Thymus (tissue), 11 donors: ENCODE measurements at regions not wholly inside any gene's neighbourhood (a gene's known extent, or its start where the extent isn't known, plus 50 kb on each side); places are given as distances from the start of the nearest gene placed in this dataset.

Experiments used
- DNase-seq, 9 donors: peaks; one replicate each; pipeline ENCODE4 v3.0.0-alpha.2; 2013; ENCODE audit warnings: low spot score in 9 of 9, low read depth in 6 of 9, missing footprints in 1 of 9
- H3K27ac ChIP-seq, 2 donors: one replicate each; pipeline ENCODE4 v1.5.1; 2013; ENCODE audit warnings: control low read depth in 1 of 2, low read depth in 1 of 2, low read length in 1 of 2, mild to moderate bottlenecking in 1 of 2, moderate library complexity in 1 of 2
- H3K27me3 ChIP-seq, 2 donors: one replicate each; pipeline ENCODE4 v1.5.1; 2013; ENCODE audit warnings: low read length in 1 of 2; ENCODE audit not compliant: control insufficient read depth in 2 of 2, insufficient read depth in 1 of 2
- H3K36me3 ChIP-seq, 2 donors: one replicate each; pipeline ENCODE4 v1.5.1; 2013; ENCODE audit warnings: low read length in 1 of 2, mild to moderate bottlenecking in 1 of 2, moderate library complexity in 1 of 2; ENCODE audit not compliant: control insufficient read depth in 2 of 2, insufficient read depth in 2 of 2
- H3K4me1 ChIP-seq, 2 donors: one replicate each; pipeline ENCODE4 v1.5.1; 2013; ENCODE audit warnings: low read length in 2 of 2; ENCODE audit not compliant: control insufficient read depth in 2 of 2, insufficient read depth in 2 of 2
- H3K4me3 ChIP-seq, 2 donors: one replicate each; pipeline ENCODE4 v1.5.1; 2013; ENCODE audit warnings: low read length in 2 of 2, control low read depth in 1 of 2, mild to moderate bottlenecking in 1 of 2
- H3K9me3 ChIP-seq, 2 donors: one replicate each; pipeline ENCODE4 v1.5.1; 2013; ENCODE audit warnings: low read length in 1 of 2, mild to moderate bottlenecking in 1 of 2; ENCODE audit not compliant: control insufficient read depth in 2 of 2, insufficient read depth in 1 of 2
- WGBS: extraction: QIAGEN DNeasy Blood & Tissue Kit; methylation state at CpG from one replicate; pipeline ENCODE4 v1.1.7; 2013; 5-methylcytosine and 5-hydroxymethylcytosine counted together
- donor health status: healthy.

GRCh38 chr19:30881281-30881680 lies 468.0 kb downstream of the TSHZ3 start:
- Histone ChIP-seq H3K4me1 (no peaks in the 10 kb centered on the region), H3K27me3 (no peaks in the 10 kb centered on the region), H3K36me3 (no peaks in the 10 kb centered on the region), H3K4me3 (no peak overlapping the region), H3K27ac (no peak overlapping the region), H3K9me3 (no peaks in the 10 kb centered on the region)
- no peak for DNase-seq
- 85% methylated on average over 7 of the region's 7 CpGs for WGBS

- Histone ChIP-seq H3K9me3 (no peaks in the 10 kb centered on the region), H3K4me1 (no peaks in the 10 kb centered on the region), H3K27ac (no peak overlapping the region), H3K36me3 (no peaks in the 10 kb centered on the region), H3K27me3 (no peaks in the 10 kb centered on the region), H3K4me3 (no peak overlapping the region)
- no peak for DNase-seq
- WGBS = 89% methylated on average over 4 of the region's 4 CpGs
Measured at GRCh38 chr19:30880551-30880950, 468.7 kb downstream of the TSHZ3 start.

GRCh38 chr19:30880151-30880550 lies 469.1 kb downstream of the TSHZ3 start:
- WGBS = 91% methylated on average over 4 of the region's 4 CpGs
- Histone ChIP-seq H3K36me3 (no peaks in the 10 kb centered on the region), H3K27ac (no peak overlapping the region), H3K27me3 (no peaks in the 10 kb centered on the region), H3K9me3 (no peaks in the 10 kb centered on the region), H3K4me3 (no peak overlapping the region), H3K4me1 (no peaks in the 10 kb centered on the region)
- DNase-seq = no peak

- Histone ChIP-seq H3K4me1 (no peaks in the 10 kb centered on the region), H3K27me3 (no peaks in the 10 kb centered on the region), H3K4me3 (no peak overlapping the region), H3K9me3 (no peaks in the 10 kb centered on the region), H3K36me3 (no peaks in the 10 kb centered on the region), H3K27ac (no peak overlapping the region)
- WGBS = 95% methylated on average over 3 of the region's 3 CpGs
- DNase-seq = no peak
Measured at GRCh38 chr19:30879736-30880135, 469.5 kb downstream of the TSHZ3 start.

GRCh38 chr19:30879225-30879624 lies 470.0 kb downstream of the TSHZ3 start:
- DNase-seq = no peak

GRCh38 chr19:30878495-30878894 lies 470.7 kb downstream of the TSHZ3 start:
- 43% methylated on average over 3 of the region's 3 CpGs for WGBS
- no peak for DNase-seq
- Histone ChIP-seq H3K27me3 (no peaks in the 10 kb centered on the region), H3K36me3 (no peaks in the 10 kb centered on the region), H3K9me3 (no peaks in the 10 kb centered on the region), H3K4me1 (no peaks in the 10 kb centered on the region), H3K27ac (no peak overlapping the region), H3K4me3 (no peak overlapping the region)

More at GRCh38 chr19:30879225-30879624, 470.0 kb downstream of the TSHZ3 start:
- no peak overlapping the region for H3K4me3 ChIP-seq
- H3K27ac ChIP-seq = no peak overlapping the region
- no peaks in the 10 kb centered on the region for H3K4me1 ChIP-seq
- over 99% methylated on average over 3 of the region's 3 CpGs for WGBS
- H3K9me3 ChIP-seq = no peaks in the 10 kb centered on the region
- H3K27me3 ChIP-seq = no peaks in the 10 kb centered on the region
- H3K36me3 ChIP-seq = no peaks in the 10 kb centered on the region

GRCh38 chr19:30877661-30878113 lies 471.5 kb downstream of the TSHZ3 start:
- Histone ChIP-seq H3K27ac (no peak overlapping the region), H3K4me3 (no peak overlapping the region), H3K27me3 (no peaks in the 10 kb centered on the region), H3K9me3 (no peaks in the 10 kb centered on the region), H3K4me1 (no peaks in the 10 kb centered on the region), H3K36me3 (no peaks in the 10 kb centered on the region)
- DNase-seq = peak in 1 of 9 donors; percentile 2
- WGBS = 86% methylated on average over 4 of the region's 4 CpGs

GRCh38 chr19:30873691-30874090 lies 475.5 kb downstream of the TSHZ3 start:
- WGBS = 73% methylated on average over 1 of the region's 1 CpG
- H3K4me1 ChIP-seq = no peaks in the 10 kb centered on the region
- H3K9me3 ChIP-seq = no peaks in the 10 kb centered on the region
- H3K27ac ChIP-seq = no peak overlapping the region
- H3K27me3 ChIP-seq = no peaks in the 10 kb centered on the region
- no peak overlapping the region for H3K4me3 ChIP-seq
- H3K36me3 ChIP-seq = no peaks in the 10 kb centered on the region
- DNase-seq = no peak

GRCh38 chr19:30873003-30873402 lies 476.2 kb downstream of the TSHZ3 start:
- WGBS = 84% methylated on average over 2 of the region's 2 CpGs
- DNase-seq = no peak
- Histone ChIP-seq H3K9me3 (no peaks in the 10 kb centered on the region), H3K36me3 (no peaks in the 10 kb centered on the region), H3K27me3 (no peaks in the 10 kb centered on the region), H3K4me1 (no peaks in the 10 kb centered on the region), H3K27ac (no peak overlapping the region), H3K4me3 (no peak overlapping the region)

- no peaks in the 10 kb centered on the region for H3K36me3 ChIP-seq
- no peak overlapping the region for H3K4me3 ChIP-seq
- H3K27me3 ChIP-seq = no peaks in the 10 kb centered on the region
- 93% methylated on average over 4 of the region's 4 CpGs for WGBS
- no peaks in the 10 kb centered on the region for H3K4me1 ChIP-seq
- DNase-seq = no peak
- no peaks in the 10 kb centered on the region for H3K9me3 ChIP-seq
- no peak overlapping the region for H3K27ac ChIP-seq
Measured at GRCh38 chr19:30871979-30872378, 477.3 kb downstream of the TSHZ3 start.
